Suprapubic skin (tissue), 4 donors: ENCODE measurements at regions not wholly inside any gene's neighbourhood (a gene's known extent, or its start where the extent isn't known, plus 50 kb on each side); places are given as distances from the start of the nearest gene placed in this dataset.

Experiments used
- CTCF ChIP-seq, 2 donors: fragments of 200-600 bp in 1 of 2; fragments of 450-650 bp in 1 of 2; sonication (generic) in 1 of 2; IDR thresholded peaks; one replicate each; pipeline ENCODE4 v1.5.1; 2016 to 2019; ENCODE audit warnings: antibody characterized with exemption in 2 of 2, mild to moderate bottlenecking in 1 of 2, moderate library complexity in 1 of 2
- EP300 ChIP-seq: sonication (generic); formaldehyde crosslinking; IDR thresholded peaks from one replicate; pipeline ENCODE4 v1.6.1; 2017; ENCODE audit warnings: antibody characterized with exemption
- POLR2A ChIP-seq, 2 donors: fragments of 450-650 bp; IDR thresholded peaks; one replicate each; pipeline ENCODE4 v1.6.1; 2017; ENCODE audit warnings: antibody characterized with exemption in 2 of 2, mild to moderate bottlenecking in 2 of 2, moderate library complexity in 2 of 2
- POLR2AphosphoS5 ChIP-seq, 3 donors: sonication (generic); formaldehyde crosslinking; IDR thresholded peaks; one replicate each; pipeline ENCODE4 v1.6.1; 2017; ENCODE audit warnings: antibody characterized with exemption in 3 of 3

GRCh38 chr5:119902593-119902992 lies 273.2 kb downstream of the FAM170A start:
- TF ChIP-seq CTCF (IDR thresholded peaks at IDR 0.05): no peak
- TF ChIP-seq POLR2AphosphoS5 (IDR thresholded peaks at IDR 0.05): no peak
- no peak for TF ChIP-seq POLR2A (IDR thresholded peaks at IDR 0.05)
- no peak for TF ChIP-seq EP300
